H1 (cell line): ENCODE measurements at regions not wholly inside any gene's neighbourhood (a gene's known extent, or its start where the extent isn't known, plus 50 kb on each side); places are given as distances from the start of the nearest gene placed in this dataset.

Experiments used
- CTCF ChIA-PET: fragments of 300-600 bp; sonication (Branson Sonifier 250); formaldehyde crosslinking; loops from one replicate; lab custom pipeline; 2021; ENCODE audit not compliant: partially characterized antibody; lab: Charles Lee
- POLR2A ChIA-PET: fragments of 300-600 bp; sonication (Branson Sonifier 250); formaldehyde crosslinking; loops from one replicate; lab custom pipeline; 2021; ENCODE audit warnings: inconsistent platforms; ENCODE audit not compliant: partially characterized antibody; lab: Charles Lee
- DNase-seq, 2 experiments: peaks; one replicate each; pipeline versions ENCODE4 v3.0.0 to v3.0.0-alpha.2; 2010 to 2022; ENCODE audit warnings: low spot score in 2 of 2, low read depth in 1 of 2, mixed read lengths in 1 of 2
- FAIRE-seq: peaks from 2 replicates; lab custom pipeline; 2011; peaks lifted over from hg19 to GRCh38; lab: Jason Lieb, UNC
- H2AFZ ChIP-seq: 2 replicates; pipeline ENCODE4 v1.8.1; 2012; ENCODE audit warnings: low read length, inconsistent platforms
- H2AK5ac ChIP-seq: 2 replicates; pipeline ENCODE4 v1.6.1; 2013; ENCODE audit warnings: low read depth, low read length
- H2BK120ac ChIP-seq: replicated peaks from 2 replicates; pipeline ENCODE3; 2013; ENCODE audit warnings: low read depth, low read length, inconsistent platforms
- H2BK12ac ChIP-seq: 2 replicates; pipeline ENCODE4 v1.6.1; 2013; ENCODE audit warnings: low read depth, low read length
- H2BK15ac ChIP-seq: 2 replicates; pipeline ENCODE4 v1.6.1; 2013; ENCODE audit warnings: low read length
- H2BK20ac ChIP-seq: 2 replicates; pipeline ENCODE4 v1.6.1; 2013; ENCODE audit warnings: low read length
- H2BK5ac ChIP-seq: 2 replicates; pipeline ENCODE4 v1.6.1; 2013; ENCODE audit warnings: low read depth, low read length
- H3K14ac ChIP-seq: 2 replicates; pipeline ENCODE4 v1.6.1; 2013; ENCODE audit warnings: inconsistent platforms; ENCODE audit not compliant: insufficient read length
- H3K18ac ChIP-seq: 2 replicates; pipeline ENCODE4 v1.6.1; 2013; ENCODE audit warnings: low read length; ENCODE audit errors: extremely low read depth
- H3K23ac ChIP-seq: 2 replicates; pipeline ENCODE4 v1.6.1; 2013; ENCODE audit warnings: inconsistent platforms; ENCODE audit not compliant: insufficient read length
- H3K23me2 ChIP-seq: 2 replicates; pipeline ENCODE4 v1.6.1; 2013; ENCODE audit warnings: low read depth, low read length
- H3K27ac ChIP-seq: 2 replicates; pipeline ENCODE4 v1.6.1; 2011; ENCODE audit warnings: low read depth, low read length, inconsistent platforms
- H3K27me3 ChIP-seq, 4 experiments: replicated peaks in 1 of 4; 1 replicate in 1 of 4; 2 replicates in 3 of 4; pipeline versions ENCODE4 v1.6.1 to v1.8.1; 2011 to 2013; ENCODE audit warnings: low read length in 3 of 4, mild to moderate bottlenecking in 3 of 4, inconsistent platforms in 2 of 4, mixed read lengths in 2 of 4, moderate library complexity in 1 of 4; ENCODE audit not compliant: control insufficient read depth in 3 of 4, insufficient read depth in 3 of 4; ENCODE audit errors: extremely low read depth in 1 of 4
- H3K36me3 ChIP-seq, 4 experiments: 2 replicates each; pipeline versions ENCODE4 v1.6.1 to v1.8.1; 2011 to 2013; ENCODE audit warnings: mild to moderate bottlenecking in 4 of 4, low read length in 3 of 4, moderate library complexity in 2 of 4, control low read depth in 1 of 4, inconsistent platforms in 1 of 4; ENCODE audit not compliant: insufficient read depth in 4 of 4, control insufficient read depth in 2 of 4
- H3K4ac ChIP-seq: replicated peaks from 2 replicates; pipeline ENCODE3; 2013; ENCODE audit warnings: low read length, low read depth, mixed read lengths, inconsistent platforms; ENCODE audit not compliant: insufficient read length
- H3K4me1 ChIP-seq, 4 experiments: replicated peaks in 1 of 4; 1 replicate in 1 of 4; 2 replicates in 3 of 4; pipeline versions ENCODE4 v1.6.1 to v1.8.1; 2011 to 2013; ENCODE audit warnings: low read length in 3 of 4, inconsistent platforms in 2 of 4, mixed read lengths in 1 of 4; ENCODE audit not compliant: insufficient read depth in 4 of 4, control insufficient read depth in 3 of 4
- H3K4me2 ChIP-seq, 2 experiments: 2 replicates each; pipeline versions ENCODE4 v1.6.1 to v1.8.1; 2011 to 2013; ENCODE audit warnings: low read depth in 2 of 2, low read length in 2 of 2, control low read depth in 1 of 2, inconsistent platforms in 1 of 2, mild to moderate bottlenecking in 1 of 2; ENCODE audit not compliant: insufficient read depth in 1 of 2
- H3K4me3 ChIP-seq, 4 experiments: fragments of 200-600, 300-600 bp in 1 of 4; sonication (generic), shearing (Covaris generic), sonication (Bioruptor Twin) in 1 of 4; 2 replicates each; pipeline versions ENCODE4 v1.5.1 to v1.8.1; 2011 to 2016; ENCODE audit warnings: low read length in 4 of 4, low read depth in 3 of 4, control low read depth in 2 of 4, inconsistent platforms in 2 of 4, mild to moderate bottlenecking in 2 of 4, mixed read lengths in 1 of 4, moderate library complexity in 1 of 4; ENCODE audit not compliant: insufficient read depth in 2 of 4; ENCODE audit errors: extremely low read depth in 1 of 4
- H3K56ac ChIP-seq: replicated peaks from 2 replicates; pipeline ENCODE3; 2013; ENCODE audit warnings: low read depth, mild to moderate bottlenecking, mixed read lengths, low read length, inconsistent platforms; ENCODE audit not compliant: insufficient read length
- H3K79me1 ChIP-seq: 2 replicates; pipeline ENCODE4 v1.6.1; 2013; ENCODE audit warnings: low read depth, low read length, control low read depth
- H3K79me2 ChIP-seq, 2 experiments: 2 replicates each; pipeline versions ENCODE4 v1.6.1 to v1.8.1; 2012 to 2013; ENCODE audit warnings: low read length in 2 of 2, mild to moderate bottlenecking in 2 of 2, inconsistent platforms in 1 of 2; ENCODE audit not compliant: insufficient read depth in 2 of 2, control insufficient read depth in 1 of 2
- H3K9ac ChIP-seq, 4 experiments: replicated peaks in 1 of 4; 1 replicate in 1 of 4; 2 replicates in 3 of 4; pipeline versions ENCODE4 v1.6.1 to v1.8.1; 2011 to 2013; ENCODE audit warnings: low read depth in 3 of 4, low read length in 3 of 4, control low read depth in 2 of 4, mild to moderate bottlenecking in 2 of 4, moderate library complexity in 2 of 4, inconsistent platforms in 1 of 4; ENCODE audit errors: extremely low read depth in 1 of 4
- H3K9me3 ChIP-seq, 2 experiments: 2 replicates each; pipeline versions ENCODE4 v1.6.1 to v1.8.1; 2012 to 2013; ENCODE audit warnings: mild to moderate bottlenecking in 2 of 2, moderate library complexity in 2 of 2, control low read depth in 1 of 2, inconsistent platforms in 1 of 2, low read depth in 1 of 2, low read length in 1 of 2, mixed read lengths in 1 of 2; ENCODE audit not compliant: insufficient read depth in 2 of 2
- H4K20me1 ChIP-seq, 2 experiments: replicated peaks in 1 of 2; 2 replicates each; pipeline versions ENCODE3 to v1.8.1; 2011 to 2013; ENCODE audit warnings: inconsistent platforms in 2 of 2, low read length in 2 of 2, mild to moderate bottlenecking in 1 of 2; ENCODE audit not compliant: insufficient read depth in 2 of 2, control insufficient read depth in 1 of 2
- H4K5ac ChIP-seq: 2 replicates; pipeline ENCODE4 v1.6.1; 2013; ENCODE audit warnings: low read length, low read depth, mixed read lengths, inconsistent platforms; ENCODE audit not compliant: insufficient read length
- H4K8ac ChIP-seq: 2 replicates; pipeline ENCODE4 v1.8.0; 2013; ENCODE audit warnings: mild to moderate bottlenecking, moderate library complexity, low read length, inconsistent platforms; ENCODE audit not compliant: insufficient read depth; ENCODE audit errors: extremely low read depth
- H4K91ac ChIP-seq: replicated peaks from 2 replicates; pipeline ENCODE3; 2013; ENCODE audit warnings: low read length, mixed read lengths, inconsistent platforms; ENCODE audit not compliant: insufficient read length
- ASH2L ChIP-seq: fragments of 200-600, 300-600 bp; sonication (generic); IDR thresholded peaks from one replicate; pipeline ENCODE4 v1.7.1; 2017; ENCODE audit warnings: low read length
- CHD1 ChIP-seq: IDR thresholded peaks from 2 replicates; pipeline ENCODE4 v1.6.1; 2012; ENCODE audit warnings: low read depth, low read length, improper control_type of control experiment
- CTBP2 ChIP-seq: IDR thresholded peaks from 2 replicates; pipeline ENCODE4 v1.7.0; 2011; ENCODE audit warnings: borderline replicate concordance, mild to moderate bottlenecking, moderate library complexity, mixed read lengths, low read length; ENCODE audit not compliant: insufficient read depth, insufficient read length
- EP300 ChIP-seq, 2 experiments: IDR thresholded peaks; 1 replicate in 1 of 2; 2 replicates in 1 of 2; pipeline ENCODE4 v1.6.1; 2011 to 2012; ENCODE audit warnings: low read depth in 2 of 2, low read length in 2 of 2, mild to moderate bottlenecking in 2 of 2, borderline replicate concordance in 1 of 2, inconsistent platforms in 1 of 2, moderate library complexity in 1 of 2
- GABPA ChIP-seq: IDR thresholded peaks from 2 replicates; pipeline ENCODE4 v1.6.1; 2011; ENCODE audit warnings: mild to moderate bottlenecking, low read length, moderate library complexity, borderline replicate concordance; ENCODE audit not compliant: insufficient read depth
- HDAC2 ChIP-seq, 2 experiments: fragments of 300-600 bp in 1 of 2; sonication (generic) in 1 of 2; IDR thresholded peaks; 2 replicates each; pipeline ENCODE4 v1.6.1; 2011 to 2012; ENCODE audit warnings: low read depth in 2 of 2, low read length in 2 of 2, mild to moderate bottlenecking in 2 of 2, moderate library complexity in 2 of 2, borderline replicate concordance in 1 of 2, inconsistent platforms in 1 of 2
- JUND ChIP-seq: IDR thresholded peaks from 2 replicates; pipeline ENCODE4 v1.6.1; 2011; ENCODE audit warnings: mild to moderate bottlenecking, improper control_type of control experiment, low read length
- POLR2A ChIP-seq, 2 experiments: IDR thresholded peaks; 1 replicate in 1 of 2; 2 replicates in 1 of 2; pipeline ENCODE4 v1.6.1; 2011; ENCODE audit warnings: low read depth in 2 of 2, low read length in 2 of 2, mild to moderate bottlenecking in 2 of 2; ENCODE audit errors: control extremely low read depth in 1 of 2
- POU5F1 ChIP-seq: IDR thresholded peaks from 2 replicates; pipeline ENCODE4 v1.6.1; 2011; ENCODE audit warnings: low read depth, mild to moderate bottlenecking, low read length, moderate library complexity
- RXRA ChIP-seq: IDR thresholded peaks from 2 replicates; pipeline ENCODE4 v1.6.1; 2011; ENCODE audit warnings: low read depth, mild to moderate bottlenecking, low read length, moderate library complexity; ENCODE audit not compliant: insufficient read depth
- SIN3A ChIP-seq, 2 experiments: IDR thresholded peaks in 1 of 2; conservative IDR thresholded peaks in 1 of 2; 2 replicates each; pipeline ENCODE4 v1.6.1; 2011 to 2012; ENCODE audit warnings: low read length in 2 of 2, improper control_type of control experiment in 1 of 2, low read depth in 1 of 2, mild to moderate bottlenecking in 1 of 2
- SP4 ChIP-seq: IDR thresholded peaks from 2 replicates; pipeline ENCODE4 v1.6.1; 2012; ENCODE audit warnings: low read length, inconsistent platforms
- TCF12 ChIP-seq: IDR thresholded peaks from 2 replicates; pipeline ENCODE4 v1.6.1; 2011; ENCODE audit warnings: low read depth, mild to moderate bottlenecking, low read length
- WGBS, 2 experiments: shearing (Covaris generic) in 1 of 2; methylation state at CpG; one replicate each; pipeline versions ENCODE4 v1.1.6 to v1.1.7; 2013 to 2015; ENCODE audit warnings: low lambda C conversion rate in 2 of 2, mixed read lengths in 2 of 2, inconsistent platforms in 1 of 2, low coverage in 1 of 2, missing lambda C conversion rate in 1 of 2; ENCODE audit not compliant: insufficient replicate concordance in 2 of 2, insufficient coverage in 1 of 2, insufficient read length in 1 of 2; ENCODE audit errors: extremely low coverage in 1 of 2, missing lambda C conversion rate in 1 of 2; 5-methylcytosine and 5-hydroxymethylcytosine counted together
- TF ChIP-seq, protein P1 (sequence below): IDR thresholded peaks from 2 replicates; pipeline ENCODE4 v1.6.1; 2012; ENCODE audit warnings: inconsistent platforms

GRCh38 chr14:47826809-47827208 lies 151.4 kb upstream of the MDGA2 start:
- no peak for FAIRE-seq
- TF ChIP-seq GABPA (no peak), POU5F1 (no peak), ASH2L (no peak), CHD1 (no peak), HDAC2 (IDR thresholded peaks at IDR 0.05; ENCODE audit: borderline replicate concordance in 1 of 2, low read depth in 2 of 2, low read length in 2 of 2) (no peak), SIN3A (conservative IDR thresholded peaks at IDR 0.05 in 1 of 2, IDR thresholded peaks at IDR 0.05 in 1 of 2; ENCODE audit: low read depth in 1 of 2, low read length in 2 of 2) (no peak), POLR2A (IDR thresholded peaks at IDR 0.05; ENCODE audit: control extremely low read depth in 1 of 2, low read depth in 2 of 2, low read length in 2 of 2) (no peak), JUND (no peak), CTBP2 (no peak), EP300 (IDR thresholded peaks at IDR 0.05; ENCODE audit: borderline replicate concordance in 1 of 2, low read depth in 2 of 2, low read length in 2 of 2) (no peak), RXRA (no peak), SP4 (no peak), TCF12 (no peak)
- TF ChIP-seq, protein P1, sequence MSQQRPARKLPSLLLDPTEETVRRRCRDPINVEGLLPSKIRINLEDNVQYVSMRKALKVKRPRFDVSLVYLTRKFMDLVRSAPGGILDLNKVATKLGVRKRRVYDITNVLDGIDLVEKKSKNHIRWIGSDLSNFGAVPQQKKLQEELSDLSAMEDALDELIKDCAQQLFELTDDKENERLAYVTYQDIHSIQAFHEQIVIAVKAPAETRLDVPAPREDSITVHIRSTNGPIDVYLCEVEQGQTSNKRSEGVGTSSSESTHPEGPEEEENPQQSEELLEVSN = no peak

More at GRCh38 chr14:47826809-47827208, 151.4 kb upstream of the MDGA2 start:
- Histone ChIP-seq H3K4me3 (no peak overlapping the region), H2BK120ac (no peak overlapping the region), H4K20me1 (no peaks in the 10 kb centered on the region), H3K36me3 (no peaks in the 10 kb centered on the region), H2BK15ac (no peak overlapping the region), H3K23me2 (no peaks in the 10 kb centered on the region), H2BK5ac (no peak overlapping the region), H3K23ac (no peak overlapping the region), H2AFZ (no peak overlapping the region), H4K5ac (no peak overlapping the region), H3K4me1 (peaks cover 0 to 5% (median 0%) of the 10 kb centered on the region in 4 experiments; a peak in 3 of 7 replicates), H3K18ac (no peak overlapping the region), H4K8ac (no peak overlapping the region), H3K4me2 (no peak overlapping the region), H3K9ac (no peak overlapping the region), H2AK5ac (no peak overlapping the region), H2BK20ac (no peak overlapping the region), H3K79me1 (no peaks in the 10 kb centered on the region), H2BK12ac (no peak overlapping the region), H3K4ac (no peak overlapping the region), H3K56ac (no peak overlapping the region), H3K9me3 (no peaks in the 10 kb centered on the region), H4K91ac (no peak overlapping the region), H3K27ac (no peak overlapping the region), H3K27me3 (no peaks in the 10 kb centered on the region), H3K79me2 (no peaks in the 10 kb centered on the region), H3K14ac (no peak overlapping the region)
- CTCF ChIA-PET = interaction anchor here (1.0 kb wide), 1 partner anchor 9 kb away, joined by 4 read pairs; no protein-coding TSS in a partner anchor
- POLR2A ChIA-PET = no interaction called here
- no peak for DNase-seq
- 91% methylated on average over 2 of the region's 2 CpGs; no CpG with 5 or more reads in 1 of the 2 experiments for WGBS, 2 experiments
